ENCODE measurements at regions not wholly inside any gene's neighbourhood (a gene's known extent, or its start where the extent isn't known, plus 50 kb on each side); places are given as distances from the start of the nearest gene placed in this dataset.

GRCh38 chr20:47929368-47930115 is 144.3 kb upstream of the SULF2 start:
- Histone ChIP-seq H3K9me3 (ENCODE audit: control insufficient read depth, insufficient read depth, low read length) (0 out of 2 replicates have a peak, but pooled peaks cover 6% of the 10 kb centered on the region), H3K79me2 (ENCODE audit: control insufficient read depth, low read length) (no peaks in the 10 kb centered on the region), H3K36me3 (ENCODE audit: control insufficient read depth, low read length) (no peaks in the 10 kb centered on the region), H3K27ac (ENCODE audit: low read depth, low read length) (no peak overlapping the region), H4K20me1 (ENCODE audit: control insufficient read depth, insufficient read depth, low read depth, low read length) (no peaks in the 10 kb centered on the region), H3K27me3 (ENCODE audit: control insufficient read depth, low read length) (peaks cover 7% of the 10 kb centered on the region; the same call in 1 of the 2 replicates), H3K4me2 (ENCODE audit: low read length) (no peak overlapping the region), H3K4me3 (ENCODE audit: low read length) (no peak overlapping the region), H3F3A (ENCODE audit: control insufficient read depth, insufficient read depth) (no peaks in the 10 kb centered on the region), H3K4me1 (ENCODE audit: control insufficient read depth, low read length) (no peaks in the 10 kb centered on the region), H3K9me2 (replicated peaks; ENCODE audit: control insufficient read depth, low read length) (no peaks in the 10 kb centered on the region)
- TF ChIP-seq CTCF (IDR thresholded peaks at IDR 0.05; ENCODE audit: low read depth, low read length, poor library complexity, severe bottlenecking) (no peak), EZH2phosphoT487 (IDR thresholded peaks at IDR 0.05; ENCODE audit: borderline replicate concordance, low read length) (no peak)

GRCh38 chr20:47927944-47928343 is 142.7 kb upstream of the SULF2 start:
- no peaks in the 10 kb centered on the region for H3K36me3 ChIP-seq (ENCODE audit: control insufficient read depth, low read length)
- no peaks in the 10 kb centered on the region for H3K4me1 ChIP-seq (ENCODE audit: control insufficient read depth, low read length)
- peaks cover 4% of the 10 kb centered on the region; the same call in 1 of the 2 replicates for H3K27me3 ChIP-seq (ENCODE audit: control insufficient read depth, low read length)
- H3K9me2 ChIP-seq (replicated peaks; ENCODE audit: control insufficient read depth, low read length), result no peaks in the 10 kb centered on the region
- TF ChIP-seq CTCF (IDR thresholded peaks at IDR 0.05; ENCODE audit: low read depth, low read length, poor library complexity, severe bottlenecking), result no peak
- TF ChIP-seq EZH2phosphoT487 (IDR thresholded peaks at IDR 0.05; ENCODE audit: borderline replicate concordance, low read length), result no peak
- no peak overlapping the region for H3K27ac ChIP-seq (ENCODE audit: low read depth, low read length)
- H3K9me3 ChIP-seq (ENCODE audit: control insufficient read depth, insufficient read depth, low read length), result 0 out of 2 replicates have a peak, but pooled peaks cover 6% of the 10 kb centered on the region
- H3K79me2 ChIP-seq (ENCODE audit: control insufficient read depth, low read length), result no peaks in the 10 kb centered on the region
- H4K20me1 ChIP-seq (ENCODE audit: control insufficient read depth, insufficient read depth, low read depth, low read length), result no peaks in the 10 kb centered on the region
- no peaks in the 10 kb centered on the region for H3F3A ChIP-seq (ENCODE audit: control insufficient read depth, insufficient read depth)
- no peak overlapping the region for H3K4me3 ChIP-seq (ENCODE audit: low read length)
- H3K4me2 ChIP-seq (ENCODE audit: low read length), result no peak overlapping the region

GRCh38 chr20:47927385-47927851 is 142.1 kb upstream of the SULF2 start:
- TF ChIP-seq EZH2phosphoT487 (IDR thresholded peaks at IDR 0.05; ENCODE audit: borderline replicate concordance, low read length), result no peak
- TF ChIP-seq CTCF (IDR thresholded peaks at IDR 0.05; ENCODE audit: low read depth, low read length, poor library complexity, severe bottlenecking), result no peak
- no peak overlapping the region for H3K4me3 ChIP-seq (ENCODE audit: low read length)
- no peaks in the 10 kb centered on the region for H3K4me1 ChIP-seq (ENCODE audit: control insufficient read depth, low read length)
- H3K9me2 ChIP-seq (replicated peaks; ENCODE audit: control insufficient read depth, low read length), result no peaks in the 10 kb centered on the region
- H4K20me1 ChIP-seq (ENCODE audit: control insufficient read depth, insufficient read depth, low read depth, low read length), result no peaks in the 10 kb centered on the region
- H3K9me3 ChIP-seq (ENCODE audit: control insufficient read depth, insufficient read depth, low read length), result 0 out of 2 replicates have a peak, but pooled peaks cover 6% of the 10 kb centered on the region
- no peaks in the 10 kb centered on the region for H3F3A ChIP-seq (ENCODE audit: control insufficient read depth, insufficient read depth)
- no peaks in the 10 kb centered on the region for H3K79me2 ChIP-seq (ENCODE audit: control insufficient read depth, low read length)
- no peak overlapping the region for H3K27ac ChIP-seq (ENCODE audit: low read depth, low read length)
- no peaks in the 10 kb centered on the region for H3K36me3 ChIP-seq (ENCODE audit: control insufficient read depth, low read length)
- H3K4me2 ChIP-seq (ENCODE audit: low read length), result no peak overlapping the region
- H3K27me3 ChIP-seq (ENCODE audit: control insufficient read depth, low read length), result no peaks in the 10 kb centered on the region
